Loucy (cell line): ENCODE measurements at regions not wholly inside any gene's neighbourhood (a gene's known extent, or its start where the extent isn't known, plus 50 kb on each side); places are given as distances from the start of the nearest gene placed in this dataset.

ENCODE experiments used
- H2AFZ ChIP-seq: fragments of 200-600 bp; sonication (generic); 2 replicates; pipeline ENCODE4 v1.6.0; 2016; ENCODE audit warnings: antibody characterized with exemption, mild to moderate bottlenecking, low read length, moderate library complexity
- H3F3A ChIP-seq: fragments of 200-600 bp; 2 replicates; pipeline ENCODE4 v1.6.0; 2016; ENCODE audit warnings: antibody characterized with exemption, low read depth, mild to moderate bottlenecking
- H3K27me3 ChIP-seq: fragments of 200-600 bp; sonication (generic); 2 replicates; pipeline ENCODE4 v1.6.1; 2014; ENCODE audit warnings: low read length, mild to moderate bottlenecking; ENCODE audit not compliant: insufficient read depth, poor library complexity, severe bottlenecking
- H3K36me3 ChIP-seq: fragments of 200-600 bp; sonication (generic); 2 replicates; pipeline ENCODE4 v1.6.1; 2016; ENCODE audit warnings: low read length; ENCODE audit not compliant: insufficient read depth
- H3K4me1 ChIP-seq: fragments of 200-600 bp; sonication (generic); 2 replicates; pipeline ENCODE4 v1.5.1; 2014; ENCODE audit warnings: low read length, mild to moderate bottlenecking; ENCODE audit not compliant: insufficient read depth, poor library complexity, severe bottlenecking
- H3K4me2 ChIP-seq: fragments of 200-600 bp; sonication (generic); 2 replicates; pipeline ENCODE4 v1.6.0; 2014; ENCODE audit warnings: antibody characterized with exemption, low read length, low read depth, mild to moderate bottlenecking; ENCODE audit not compliant: poor library complexity, severe bottlenecking
- H3K4me3 ChIP-seq: fragments of 200-600 bp; sonication (generic); 2 replicates; pipeline ENCODE4 v1.5.1; 2014; ENCODE audit warnings: low read length, mild to moderate bottlenecking, mixed read lengths; ENCODE audit not compliant: poor library complexity, severe bottlenecking
- H3K79me2 ChIP-seq: fragments of 200-600 bp; sonication (generic); 2 replicates; pipeline ENCODE4 v1.6.1; 2014; ENCODE audit warnings: low read length; ENCODE audit not compliant: insufficient read depth
- H3K9ac ChIP-seq: fragments of 200-600 bp; sonication (generic); 2 replicates; pipeline ENCODE4 v1.6.0; 2014; ENCODE audit warnings: mild to moderate bottlenecking, low read depth, low read length, moderate library complexity; ENCODE audit not compliant: poor library complexity, severe bottlenecking
- H3K9me2 ChIP-seq: fragments of 200-600 bp; sonication (generic); replicated peaks from 2 replicates; pipeline ENCODE4 v1.6.1; 2016; ENCODE audit warnings: low read depth, low read length, mixed read lengths
- H3K9me3 ChIP-seq: fragments of 200-600 bp; sonication (generic); 2 replicates; pipeline ENCODE4 v1.6.1; 2014; ENCODE audit warnings: mild to moderate bottlenecking, antibody characterized with exemption, low read length, low read depth; ENCODE audit not compliant: insufficient read depth
- H4K20me1 ChIP-seq: fragments of 200-600 bp; sonication (generic); 2 replicates; pipeline ENCODE4 v1.6.0; 2014; ENCODE audit warnings: antibody characterized with exemption, low read length, mild to moderate bottlenecking; ENCODE audit not compliant: insufficient read depth, poor library complexity, severe bottlenecking
- CTCF ChIP-seq: fragments of 200-600 bp; sonication (generic); conservative IDR thresholded peaks from 2 replicates; pipeline ENCODE4 v1.5.1; 2014; ENCODE audit warnings: mild to moderate bottlenecking, antibody characterized with exemption, low read length
- EZH2phosphoT487 ChIP-seq: fragments of 200-600 bp; IDR thresholded peaks from 2 replicates; pipeline ENCODE4 v1.6.1; 2018; ENCODE audit warnings: antibody characterized with exemption, mild to moderate bottlenecking, moderate library complexity, borderline replicate concordance

DNA sequence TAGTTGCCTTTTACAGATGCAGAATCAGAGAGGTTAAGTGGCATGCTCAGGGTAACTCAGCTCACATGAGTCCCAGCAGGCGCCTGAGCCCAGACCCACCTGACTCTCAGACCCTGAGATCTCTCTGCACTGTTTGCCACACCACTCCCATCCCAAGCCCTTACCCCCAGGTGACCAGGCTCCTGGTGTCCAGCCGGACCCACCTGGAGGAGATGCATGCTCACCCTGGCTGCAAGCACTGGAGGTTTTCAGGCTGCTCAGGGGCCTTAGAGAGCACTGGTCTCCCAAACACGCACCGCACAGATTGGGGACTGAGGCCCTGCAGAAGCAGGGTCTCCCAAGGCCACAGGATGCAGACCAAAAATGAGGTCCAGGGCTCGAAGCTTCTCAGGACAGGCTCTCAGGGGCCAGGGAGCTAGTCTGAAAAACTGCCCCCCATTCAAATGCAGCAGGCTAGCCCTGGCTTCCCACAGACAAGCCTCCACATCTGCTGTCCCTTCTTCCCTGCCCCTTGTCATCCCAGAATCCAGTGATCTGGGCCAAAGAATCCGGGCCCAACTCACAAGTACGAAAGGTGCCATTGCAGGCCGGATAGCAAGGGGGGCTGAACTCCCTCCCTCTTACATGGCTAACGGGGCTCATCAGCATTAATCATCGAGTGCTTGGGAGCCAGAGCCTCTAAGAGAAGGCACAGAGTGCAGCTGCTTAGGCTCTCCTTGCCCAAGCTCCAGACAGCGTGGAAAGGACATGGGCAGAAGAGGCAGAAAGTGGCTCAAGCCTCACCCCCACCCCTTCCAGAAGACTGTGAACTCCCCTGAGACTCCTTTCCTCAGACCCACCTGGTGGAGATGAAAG is 90.2 kb upstream of the PRR20G start:
- Histone ChIP-seq H3K9ac (no peak overlapping the region), H3K79me2 (no peaks in the 10 kb centered on the region), H4K20me1 (no peaks in the 10 kb centered on the region), H3K4me2 (no peak overlapping the region), H3K4me1 (no peaks in the 10 kb centered on the region), H2AFZ (no peak overlapping the region), H3K36me3 (no peaks in the 10 kb centered on the region), H3F3A (no peaks in the 10 kb centered on the region), H3K9me2 (no peaks in the 10 kb centered on the region), H3K27me3 (no peaks in the 10 kb centered on the region), H3K4me3 (no peak overlapping the region), H3K9me3 (no peaks in the 10 kb centered on the region)
- TF ChIP-seq EZH2phosphoT487 (no peak), CTCF (no peak)

DNA sequence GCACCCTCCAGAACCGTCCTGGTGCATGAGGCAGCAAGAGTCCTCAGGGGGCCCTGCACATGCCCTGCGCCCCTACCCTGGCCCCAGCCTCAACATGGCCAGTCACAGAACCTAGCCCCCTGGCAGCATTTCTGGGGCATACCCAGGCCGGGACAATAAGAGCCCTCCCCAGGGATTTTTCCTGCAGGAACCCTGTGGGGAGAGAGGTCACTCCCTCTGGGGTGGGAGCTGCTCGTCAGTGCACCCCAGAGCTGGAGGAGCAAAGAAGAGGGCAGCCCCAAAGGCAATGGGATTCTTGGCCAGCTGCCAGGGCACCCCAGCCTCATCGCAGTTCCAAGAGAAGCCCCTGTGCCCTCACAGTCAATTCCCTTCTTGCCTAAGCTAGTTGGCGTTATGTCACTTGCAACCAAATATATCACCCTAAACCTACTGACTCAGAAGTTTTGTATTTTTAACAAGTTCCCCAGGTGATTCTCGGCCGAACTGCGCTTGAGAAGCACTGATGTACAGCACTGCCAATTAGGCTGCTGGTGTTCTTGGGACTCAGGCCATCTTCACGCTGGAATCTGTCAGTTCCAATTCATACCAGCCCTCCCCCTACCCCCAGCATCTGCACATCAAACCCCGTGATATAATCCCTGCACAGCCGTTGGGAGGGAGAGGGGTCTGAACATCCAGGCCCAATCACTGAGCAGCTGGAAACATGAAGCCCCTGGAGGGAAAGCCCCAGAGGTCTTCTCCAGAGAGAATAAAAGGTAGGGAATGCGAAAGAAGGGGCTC is 87.5 kb upstream of the PRR20G start:
- Histone ChIP-seq H3K4me3 (no peak overlapping the region), H3K9me2 (no peaks in the 10 kb centered on the region), H4K20me1 (no peaks in the 10 kb centered on the region), H3K4me1 (peaks cover 4% of the 10 kb centered on the region), H3K9me3 (no peaks in the 10 kb centered on the region), H3K4me2 (no peak overlapping the region), H3K9ac (no peak overlapping the region), H3K27me3 (no peaks in the 10 kb centered on the region), H3K79me2 (no peaks in the 10 kb centered on the region), H3K36me3 (no peaks in the 10 kb centered on the region), H2AFZ (no peak overlapping the region), H3F3A (no peaks in the 10 kb centered on the region)
- TF ChIP-seq EZH2phosphoT487, result no peak

- no peaks in the 10 kb centered on the region for H3K79me2 ChIP-seq
- no peaks in the 10 kb centered on the region for H3K27me3 ChIP-seq
- H3K9me2 ChIP-seq, result no peaks in the 10 kb centered on the region
- no peaks in the 10 kb centered on the region for H3F3A ChIP-seq
- no peak overlapping the region for H3K9ac ChIP-seq
- TF ChIP-seq EZH2phosphoT487, result no peak
- TF ChIP-seq CTCF, result peak; percentile 63
- no peaks in the 10 kb centered on the region for H3K9me3 ChIP-seq
- H3K36me3 ChIP-seq, result no peaks in the 10 kb centered on the region
- H2AFZ ChIP-seq, result no peak overlapping the region
- no peak overlapping the region for H3K4me3 ChIP-seq
- H3K4me2 ChIP-seq, result no peak overlapping the region
- peaks cover 4% of the 10 kb centered on the region for H3K4me1 ChIP-seq
- H4K20me1 ChIP-seq, result no peaks in the 10 kb centered on the region
These were observed 86.5 kb upstream of the PRR20G start for GRCh38 chr3:127374086-127375010.
